HCT116 (cell line): ENCODE measurements at regions not wholly inside any gene's neighbourhood (a gene's known extent, or its start where the extent isn't known, plus 50 kb on each side); places are given as distances from the start of the nearest gene placed in this dataset.

Source experiments
- ATAC-seq: fragments of 200-7000 bp; cut with Tn5 transposase; 2 replicates; pipeline ENCODE4 v1.9.1; 2020; ENCODE audit warnings: mild to moderate bottlenecking, moderate library complexity
- BruUV-seq: library from RNA; stranded (reverse); fragments of 400-500 nt; replicated peaks from 2 replicates; lab custom pipeline; 2021; lab: Mats Ljungman, UMichigan
- CTCF ChIA-PET: fragments of 300-600 bp; sonication (Branson Sonifier 250); formaldehyde crosslinking; loops from one replicate; lab custom pipeline; 2021; ENCODE audit warnings: antibody characterized with exemption; lab: Charles Lee
- POLR2A ChIA-PET: fragments of 300-600, 350-600 bp; sonication (Branson Sonifier 250); formaldehyde crosslinking; loops from one replicate; lab custom pipeline; 2021; ENCODE audit warnings: antibody characterized with exemption; lab: Charles Lee
- RAD21 ChIA-PET, 2 experiments: fragments of 300-600 bp; sonication (Branson Sonifier 250); formaldehyde crosslinking; loops; one replicate each; lab custom pipeline; 2023; ENCODE audit warnings: low total read pairs in 2 of 2; ENCODE audit not compliant: uncharacterized antibody in 2 of 2, unreplicated experiment in 2 of 2, low non-redundant PET in 1 of 2; lab: Charles Lee
- DNase-seq: peaks from one replicate; pipeline ENCODE4 v3.0.0-alpha.2; 2010; ENCODE audit warnings: low read depth, low spot score
- H2AFZ ChIP-seq: fragments of 200-600 bp; shearing (Covaris generic), sonication (generic); 2 replicates; pipeline ENCODE4 v1.6.1; 2017; ENCODE audit warnings: low read depth, mixed run types, mixed read lengths, antibody characterized with exemption, low read length; ENCODE audit not compliant: poor library complexity, severe bottlenecking
- H3K27ac ChIP-seq: 2 replicates; pipeline ENCODE4 v1.5.1; 2012; ENCODE audit warnings: low read depth, low read length
- H3K27me3 ChIP-seq: fragments of 200-600 bp; sonication (generic); 2 replicates; pipeline ENCODE4 v1.6.1; 2016; ENCODE audit warnings: mixed run types, low read length, mixed read lengths; ENCODE audit not compliant: insufficient read depth
- H3K36me3 ChIP-seq, 2 experiments: fragments of 200-500 bp in 1 of 2; fragments of 200-600 bp in 1 of 2; sonication (Bioruptor generic) in 1 of 2; sonication (generic) in 1 of 2; 2 replicates each; pipeline versions ENCODE4 v1.5.1 to v1.6.1; 2014 to 2016; ENCODE audit warnings: low read length in 2 of 2, inconsistent platforms in 1 of 2, mixed read lengths in 1 of 2, mixed run types in 1 of 2; ENCODE audit not compliant: insufficient read depth in 2 of 2, control insufficient read depth in 1 of 2
- H3K4me1 ChIP-seq, 2 experiments: fragments of 200-600 bp in 1 of 2; sonication (generic) in 1 of 2; 2 replicates each; pipeline versions ENCODE4 v1.5.1 to v1.6.1; 2012 to 2017; ENCODE audit warnings: low read length in 2 of 2, inconsistent platforms in 1 of 2, mild to moderate bottlenecking in 1 of 2, mixed read lengths in 1 of 2, mixed run types in 1 of 2, moderate library complexity in 1 of 2; ENCODE audit not compliant: insufficient read depth in 2 of 2, control insufficient read depth in 1 of 2
- H3K4me2 ChIP-seq: fragments of 200-600 bp; sonication (generic); 2 replicates; pipeline ENCODE4 v1.6.1; 2017; ENCODE audit warnings: mixed run types, low read length, mixed read lengths
- H3K4me3 ChIP-seq, 2 experiments: fragments of 200-600 bp in 1 of 2; sonication (generic) in 1 of 2; replicated peaks in 1 of 2; 2 replicates each; pipeline ENCODE4 v1.5.1; 2011 to 2016; ENCODE audit warnings: low read length in 2 of 2, control low read depth in 1 of 2, low read depth in 1 of 2, mild to moderate bottlenecking in 1 of 2, mixed read lengths in 1 of 2, mixed run types in 1 of 2
- H3K79me2 ChIP-seq: fragments of 200-600 bp; sonication (generic); 2 replicates; pipeline ENCODE4 v1.6.1; 2017; ENCODE audit warnings: mild to moderate bottlenecking, mixed run types, low read length, moderate library complexity, mixed read lengths; ENCODE audit not compliant: insufficient read depth
- H3K9ac ChIP-seq: fragments of 200-600 bp; sonication (generic); 2 replicates; pipeline ENCODE4 v1.6.1; 2016; ENCODE audit warnings: low read length, mixed read lengths
- H3K9me2 ChIP-seq: fragments of 200-600 bp; sonication (generic), shearing (Covaris generic); 2 replicates; pipeline ENCODE4 v1.6.1; 2017; ENCODE audit warnings: mixed run types, mild to moderate bottlenecking, moderate library complexity; ENCODE audit not compliant: insufficient read depth
- H3K9me3 ChIP-seq, 2 experiments: fragments of 200-500 bp in 1 of 2; fragments of 200-600 bp in 1 of 2; sonication (Bioruptor generic) in 1 of 2; sonication (generic) in 1 of 2; 2 replicates each; pipeline ENCODE4 v1.6.1; 2014 to 2017; ENCODE audit warnings: low read length in 2 of 2, mixed read lengths in 2 of 2, inconsistent platforms in 1 of 2, low read depth in 1 of 2, mild to moderate bottlenecking in 1 of 2, mixed run types in 1 of 2, moderate library complexity in 1 of 2; ENCODE audit not compliant: control insufficient read depth in 1 of 2, insufficient read depth in 1 of 2
- H4K20me1 ChIP-seq: fragments of 200-600 bp; sonication (generic), shearing (Covaris generic); 2 replicates; pipeline ENCODE4 v1.6.1; 2017; ENCODE audit warnings: mixed run types, mild to moderate bottlenecking, moderate library complexity; ENCODE audit not compliant: insufficient read depth
- CBX3 ChIP-seq: IDR thresholded peaks from 2 replicates; pipeline ENCODE4 v1.6.1; 2012; ENCODE audit warnings: low read depth
- CEBPB ChIP-seq: IDR thresholded peaks from 2 replicates; pipeline ENCODE4 v1.6.1; 2012; ENCODE audit warnings: low read depth
- ELF1 ChIP-seq: IDR thresholded peaks from 2 replicates; pipeline ENCODE4 v1.6.1; 2012; ENCODE audit warnings: low read depth, borderline replicate concordance
- EZH2phosphoT487 ChIP-seq: fragments of 200-600 bp; IDR thresholded peaks from 2 replicates; pipeline ENCODE4 v1.6.1; 2018; ENCODE audit warnings: antibody characterized with exemption, borderline replicate concordance
- JUND ChIP-seq: IDR thresholded peaks from 2 replicates; pipeline ENCODE4 v1.6.1; 2012
- POLR2A ChIP-seq: IDR thresholded peaks from 2 replicates; pipeline ENCODE4 v1.7.0; 2011; ENCODE audit warnings: borderline replicate concordance; ENCODE audit not compliant: insufficient read depth, insufficient read length; ENCODE audit errors: extremely low read depth
- POLR2AphosphoS5 ChIP-seq: IDR thresholded peaks from 2 replicates; pipeline ENCODE4 v1.6.1; 2011; ENCODE audit warnings: mild to moderate bottlenecking, low read depth, low read length, moderate library complexity
- RAD21 ChIP-seq: IDR thresholded peaks from 2 replicates; pipeline ENCODE4 v1.6.1; 2012; ENCODE audit warnings: low read depth, mild to moderate bottlenecking
- SIN3A ChIP-seq: IDR thresholded peaks from 2 replicates; pipeline ENCODE4 v1.6.1; 2012; ENCODE audit warnings: low read depth
- SP1 ChIP-seq: IDR thresholded peaks from 2 replicates; pipeline ENCODE4 v1.6.1; 2012; ENCODE audit warnings: low read depth
- SRF ChIP-seq: IDR thresholded peaks from 2 replicates; pipeline ENCODE4 v1.6.1; 2012; ENCODE audit warnings: low read depth
- ZNF274 ChIP-seq: fragments of 200-500 bp; sonication (Bioruptor generic); IDR thresholded peaks from 2 replicates; pipeline ENCODE4 v1.6.1; 2014; ENCODE audit warnings: mild to moderate bottlenecking, low read depth, low read length, inconsistent platforms
- intact Hi-C: fragments of 100-400 bp; cut with micrococcal nuclease; formaldehyde crosslinking; loops from 2 replicates; pipeline ENCODE4 v1.10.0; 2022
- TF ChIP-seq, protein P1 (sequence below): IDR thresholded peaks from 2 replicates; pipeline ENCODE4 v1.6.1; 2012; ENCODE audit warnings: low read depth
- TF ChIP-seq, protein P2 (sequence below), 3 experiments: fragments of 200-600 bp in 1 of 3; sonication (generic) in 1 of 3; IDR thresholded peaks in 2 of 3; conservative IDR thresholded peaks in 1 of 3; 2 replicates each; pipeline ENCODE4 v1.5.1; 2012 to 2017; ENCODE audit warnings: low read depth in 2 of 3, low read length in 2 of 3, antibody characterized with exemption in 1 of 3, borderline replicate concordance in 1 of 3, control low read depth in 1 of 3, mild to moderate bottlenecking in 1 of 3, mixed read lengths in 1 of 3, mixed run types in 1 of 3, moderate library complexity in 1 of 3; ENCODE audit not compliant: insufficient read depth in 1 of 3
- TF ChIP-seq, protein P3 (sequence below): IDR thresholded peaks from 2 replicates; pipeline ENCODE4 v1.6.1; 2011; ENCODE audit warnings: mild to moderate bottlenecking, low read length, moderate library complexity; ENCODE audit not compliant: insufficient replicate concordance; ENCODE audit errors: extremely low read depth

DNA sequence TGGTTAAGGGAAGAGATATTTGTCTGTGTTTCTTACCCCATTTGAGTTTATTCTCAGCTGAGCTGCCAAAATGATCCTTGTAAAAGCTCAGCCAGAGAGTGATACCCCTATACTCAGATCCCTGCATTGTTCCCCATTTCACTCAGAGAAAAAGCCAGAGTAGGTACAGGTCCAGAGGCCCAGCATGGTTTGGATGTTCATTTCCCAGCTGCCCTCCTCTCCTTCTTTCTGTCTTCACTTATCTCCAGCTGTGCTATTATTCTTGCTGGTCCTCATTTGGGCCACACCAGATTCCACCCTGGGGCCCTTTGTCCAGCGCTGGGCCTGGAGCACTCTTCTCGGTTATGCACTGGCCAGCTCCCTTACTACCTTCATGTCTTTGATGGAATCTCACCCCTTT lies 187.7 kb downstream of the CHRM3 start:
- H4K20me1 ChIP-seq, result no peaks in the 10 kb centered on the region
- H3K27me3 ChIP-seq, result no peaks in the 10 kb centered on the region
- H3K4me2 ChIP-seq, result no peak overlapping the region
- DNase-seq, result no peak
- intact Hi-C loops, result no loop called here
- no peaks in the 10 kb centered on the region for H3K4me1 ChIP-seq
- H3K79me2 ChIP-seq, result no peaks in the 10 kb centered on the region
- no peak overlapping the region for H3K27ac ChIP-seq
- RAD21 ChIA-PET, result no interaction called here
- TF ChIP-seq, protein P1, sequence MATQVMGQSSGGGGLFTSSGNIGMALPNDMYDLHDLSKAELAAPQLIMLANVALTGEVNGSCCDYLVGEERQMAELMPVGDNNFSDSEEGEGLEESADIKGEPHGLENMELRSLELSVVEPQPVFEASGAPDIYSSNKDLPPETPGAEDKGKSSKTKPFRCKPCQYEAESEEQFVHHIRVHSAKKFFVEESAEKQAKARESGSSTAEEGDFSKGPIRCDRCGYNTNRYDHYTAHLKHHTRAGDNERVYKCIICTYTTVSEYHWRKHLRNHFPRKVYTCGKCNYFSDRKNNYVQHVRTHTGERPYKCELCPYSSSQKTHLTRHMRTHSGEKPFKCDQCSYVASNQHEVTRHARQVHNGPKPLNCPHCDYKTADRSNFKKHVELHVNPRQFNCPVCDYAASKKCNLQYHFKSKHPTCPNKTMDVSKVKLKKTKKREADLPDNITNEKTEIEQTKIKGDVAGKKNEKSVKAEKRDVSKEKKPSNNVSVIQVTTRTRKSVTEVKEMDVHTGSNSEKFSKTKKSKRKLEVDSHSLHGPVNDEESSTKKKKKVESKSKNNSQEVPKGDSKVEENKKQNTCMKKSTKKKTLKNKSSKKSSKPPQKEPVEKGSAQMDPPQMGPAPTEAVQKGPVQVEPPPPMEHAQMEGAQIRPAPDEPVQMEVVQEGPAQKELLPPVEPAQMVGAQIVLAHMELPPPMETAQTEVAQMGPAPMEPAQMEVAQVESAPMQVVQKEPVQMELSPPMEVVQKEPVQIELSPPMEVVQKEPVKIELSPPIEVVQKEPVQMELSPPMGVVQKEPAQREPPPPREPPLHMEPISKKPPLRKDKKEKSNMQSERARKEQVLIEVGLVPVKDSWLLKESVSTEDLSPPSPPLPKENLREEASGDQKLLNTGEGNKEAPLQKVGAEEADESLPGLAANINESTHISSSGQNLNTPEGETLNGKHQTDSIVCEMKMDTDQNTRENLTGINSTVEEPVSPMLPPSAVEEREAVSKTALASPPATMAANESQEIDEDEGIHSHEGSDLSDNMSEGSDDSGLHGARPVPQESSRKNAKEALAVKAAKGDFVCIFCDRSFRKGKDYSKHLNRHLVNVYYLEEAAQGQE, result no peak
- TF ChIP-seq ELF1 (no peak), SP1 (no peak), POLR2AphosphoS5 (no peak), SRF (no peak), POLR2A (no peak), RAD21 (no peak), ZNF274 (no peak), JUND (no peak), EZH2phosphoT487 (no peak), CEBPB (no peak), SIN3A (no peak), CBX3 (no peak)
- TF ChIP-seq, protein P2, sequence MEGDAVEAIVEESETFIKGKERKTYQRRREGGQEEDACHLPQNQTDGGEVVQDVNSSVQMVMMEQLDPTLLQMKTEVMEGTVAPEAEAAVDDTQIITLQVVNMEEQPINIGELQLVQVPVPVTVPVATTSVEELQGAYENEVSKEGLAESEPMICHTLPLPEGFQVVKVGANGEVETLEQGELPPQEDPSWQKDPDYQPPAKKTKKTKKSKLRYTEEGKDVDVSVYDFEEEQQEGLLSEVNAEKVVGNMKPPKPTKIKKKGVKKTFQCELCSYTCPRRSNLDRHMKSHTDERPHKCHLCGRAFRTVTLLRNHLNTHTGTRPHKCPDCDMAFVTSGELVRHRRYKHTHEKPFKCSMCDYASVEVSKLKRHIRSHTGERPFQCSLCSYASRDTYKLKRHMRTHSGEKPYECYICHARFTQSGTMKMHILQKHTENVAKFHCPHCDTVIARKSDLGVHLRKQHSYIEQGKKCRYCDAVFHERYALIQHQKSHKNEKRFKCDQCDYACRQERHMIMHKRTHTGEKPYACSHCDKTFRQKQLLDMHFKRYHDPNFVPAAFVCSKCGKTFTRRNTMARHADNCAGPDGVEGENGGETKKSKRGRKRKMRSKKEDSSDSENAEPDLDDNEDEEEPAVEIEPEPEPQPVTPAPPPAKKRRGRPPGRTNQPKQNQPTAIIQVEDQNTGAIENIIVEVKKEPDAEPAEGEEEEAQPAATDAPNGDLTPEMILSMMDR (IDR thresholded peaks at IDR 0.05 in 2 of 3, conservative IDR thresholded peaks at IDR 0.05 in 1 of 3; ENCODE audit: borderline replicate concordance in 1 of 3, insufficient read depth in 1 of 3, low read depth in 2 of 3, low read length in 2 of 3), result no peak
- TF ChIP-seq, protein P3, sequence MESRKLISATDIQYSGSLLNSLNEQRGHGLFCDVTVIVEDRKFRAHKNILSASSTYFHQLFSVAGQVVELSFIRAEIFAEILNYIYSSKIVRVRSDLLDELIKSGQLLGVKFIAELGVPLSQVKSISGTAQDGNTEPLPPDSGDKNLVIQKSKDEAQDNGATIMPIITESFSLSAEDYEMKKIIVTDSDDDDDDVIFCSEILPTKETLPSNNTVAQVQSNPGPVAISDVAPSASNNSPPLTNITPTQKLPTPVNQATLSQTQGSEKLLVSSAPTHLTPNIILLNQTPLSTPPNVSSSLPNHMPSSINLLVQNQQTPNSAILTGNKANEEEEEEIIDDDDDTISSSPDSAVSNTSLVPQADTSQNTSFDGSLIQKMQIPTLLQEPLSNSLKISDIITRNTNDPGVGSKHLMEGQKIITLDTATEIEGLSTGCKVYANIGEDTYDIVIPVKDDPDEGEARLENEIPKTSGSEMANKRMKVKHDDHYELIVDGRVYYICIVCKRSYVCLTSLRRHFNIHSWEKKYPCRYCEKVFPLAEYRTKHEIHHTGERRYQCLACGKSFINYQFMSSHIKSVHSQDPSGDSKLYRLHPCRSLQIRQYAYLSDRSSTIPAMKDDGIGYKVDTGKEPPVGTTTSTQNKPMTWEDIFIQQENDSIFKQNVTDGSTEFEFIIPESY, result no peak
- TF ChIP-seq, all 23 proteins: peak for 0
- no peak for ATAC-seq
- Histone ChIP-seq H3K9me2 (no peaks in the 10 kb centered on the region), H3K9ac (no peak overlapping the region), H2AFZ (no peak overlapping the region), H3K9me3 (peaks cover 8 to 10% of the 10 kb centered on the region in 2 experiments; a peak in 2 of 4 replicates), H3K36me3 (no peaks in the 10 kb centered on the region), H3K4me3 (no peak overlapping the region)
- BruUV-seq, result no TSS peak
- CTCF ChIA-PET, result no interaction called here
- POLR2A ChIA-PET, result no interaction called here
